Endothelial cell of umbilical vein (primary cell): ENCODE measurements at regions not wholly inside any gene's neighbourhood (a gene's known extent, or its start where the extent isn't known, plus 50 kb on each side); places are given as distances from the start of the nearest gene placed in this dataset.

Experiments
- BruUV-seq: library from RNA; stranded (reverse); fragments of 400-500 nt; replicated peaks from 2 replicates; lab custom pipeline; 2021; lab: Mats Ljungman, UMichigan
- CTCF ChIA-PET: fragments of 300-600, 350-600 bp; sonication (Branson Sonifier 250); formaldehyde crosslinking; loops from one replicate; lab custom pipeline; 2021; ENCODE audit warnings: antibody characterized with exemption, inconsistent platforms; lab: Charles Lee
- POLR2A ChIA-PET: fragments of 300-600, 350-600 bp; sonication (Branson Sonifier 250); formaldehyde crosslinking; loops from one replicate; lab custom pipeline; 2021; ENCODE audit warnings: antibody characterized with exemption, inconsistent platforms; lab: Charles Lee
- DNase-seq: peaks from one replicate; pipeline ENCODE4 v3.0.0-alpha.2; 2011; ENCODE audit warnings: low read depth, low spot score
- FAIRE-seq: peaks from 2 replicates; lab custom pipeline; 2011; peaks lifted over from hg19 to GRCh38; lab: Jason Lieb, UNC
- H2AFZ ChIP-seq: 2 replicates; pipeline ENCODE4 v1.6.0; 2012; ENCODE audit warnings: low read depth, low read length, control low read depth, inconsistent platforms
- H3K27ac ChIP-seq: 2 replicates; pipeline ENCODE4 v1.5.1; 2011; ENCODE audit warnings: low read depth, mild to moderate bottlenecking, control low read depth, low read length, moderate library complexity; ENCODE audit not compliant: insufficient read depth
- H3K27me3 ChIP-seq, 2 experiments: 2 replicates each; pipeline versions ENCODE4 v1.6.0 to v1.6.1; 2011; ENCODE audit warnings: low read length in 2 of 2, mixed read lengths in 1 of 2; ENCODE audit not compliant: control insufficient read depth in 2 of 2, insufficient read depth in 2 of 2
- H3K36me3 ChIP-seq, 2 experiments: 2 replicates in 1 of 2; 3 replicates in 1 of 2; pipeline ENCODE4 v1.5.1; 2011; ENCODE audit warnings: low read length in 2 of 2, mild to moderate bottlenecking in 1 of 2, moderate library complexity in 1 of 2; ENCODE audit not compliant: control insufficient read depth in 2 of 2, insufficient read depth in 2 of 2; ENCODE audit errors: extremely low read depth in 1 of 2
- H3K4me1 ChIP-seq: 3 replicates; pipeline ENCODE4 v1.5.1; 2011; ENCODE audit warnings: mild to moderate bottlenecking, low read length; ENCODE audit not compliant: control insufficient read depth, insufficient read depth; ENCODE audit errors: extremely low read depth
- H3K4me2 ChIP-seq: 2 replicates; pipeline ENCODE4 v1.6.1; 2011; ENCODE audit warnings: low read length, control low read depth, mixed read lengths; ENCODE audit not compliant: insufficient read depth
- H3K4me3 ChIP-seq, 3 experiments: fragments of 200-600 bp in 1 of 3; sonication (generic), shearing (Covaris generic) in 1 of 3; replicated peaks in 1 of 3; 2 replicates each; pipeline ENCODE4 v1.5.1; 2011 to 2016; ENCODE audit warnings: control low read depth in 3 of 3, low read length in 3 of 3, mild to moderate bottlenecking in 2 of 3, inconsistent platforms in 1 of 3, low read depth in 1 of 3, moderate library complexity in 1 of 3; ENCODE audit not compliant: insufficient read depth in 1 of 3
- H3K79me2 ChIP-seq: 2 replicates; pipeline ENCODE4 v1.6.0; 2012; ENCODE audit warnings: low read length, inconsistent platforms; ENCODE audit not compliant: control insufficient read depth, insufficient read depth
- H3K9ac ChIP-seq: replicated peaks from 2 replicates; pipeline ENCODE3; 2011; ENCODE audit warnings: low read length, control low read depth; ENCODE audit not compliant: insufficient read depth; ENCODE audit errors: extremely low read depth
- H3K9me1 ChIP-seq: replicated peaks from 3 replicates; pipeline ENCODE4 v1.6.0; 2011; ENCODE audit warnings: mild to moderate bottlenecking, low read length; ENCODE audit not compliant: control insufficient read depth, insufficient read depth; ENCODE audit errors: extremely low read depth
- H3K9me3 ChIP-seq: replicated peaks from 2 replicates; pipeline ENCODE4 v1.5.1; 2012; ENCODE audit warnings: low read length, inconsistent platforms; ENCODE audit not compliant: control insufficient read depth, insufficient read depth
- H4K20me1 ChIP-seq: replicated peaks from 2 replicates; pipeline ENCODE3; 2011; ENCODE audit warnings: mild to moderate bottlenecking, low read length; ENCODE audit not compliant: control insufficient read depth, insufficient read depth; ENCODE audit errors: extremely low read depth
- CTCF ChIP-seq, 2 donors: IDR thresholded peaks; 1 replicate in 1 of 2; 2 replicates in 1 of 2; pipeline ENCODE4 v1.5.1; 2011; ENCODE audit warnings: low read length in 2 of 2, mild to moderate bottlenecking in 2 of 2, moderate library complexity in 2 of 2, control low read depth in 1 of 2, inconsistent platforms in 1 of 2, low read depth in 1 of 2; ENCODE audit not compliant: insufficient read depth in 1 of 2; ENCODE audit errors: extremely low read depth in 1 of 2
- EZH2 ChIP-seq: IDR thresholded peaks from 2 replicates; pipeline ENCODE4 v1.6.1; 2012; ENCODE audit warnings: borderline replicate concordance, low read depth, mild to moderate bottlenecking, moderate library complexity, low read length, inconsistent platforms; ENCODE audit not compliant: severe bottlenecking
- FOS ChIP-seq: IDR thresholded peaks from 2 replicates; pipeline ENCODE4 v1.6.1; 2011; ENCODE audit warnings: mild to moderate bottlenecking, low read length, moderate library complexity, borderline replicate concordance; ENCODE audit not compliant: insufficient read depth
- GATA2 ChIP-seq: IDR thresholded peaks from 2 replicates; pipeline ENCODE4 v1.7.0; 2011; ENCODE audit warnings: low read depth, mild to moderate bottlenecking, moderate library complexity, mixed read lengths, low read length; ENCODE audit not compliant: insufficient read length, insufficient read depth
- JUN ChIP-seq: IDR thresholded peaks from 2 replicates; pipeline ENCODE4 v1.6.1; 2011; ENCODE audit warnings: borderline replicate concordance, low read depth; ENCODE audit not compliant: insufficient read length, insufficient read depth
- MAX ChIP-seq: IDR thresholded peaks from 2 replicates; pipeline ENCODE4 v1.6.1; 2011; ENCODE audit not compliant: insufficient read depth, insufficient read length
- MYC ChIP-seq: IDR thresholded peaks from one replicate; pipeline ENCODE4 v1.6.1; 2011; ENCODE audit warnings: mild to moderate bottlenecking, low read depth, low read length
- POLR2A ChIP-seq: IDR thresholded peaks from 2 replicates; pipeline ENCODE4 v1.6.1; 2012; ENCODE audit warnings: low read depth, mild to moderate bottlenecking, control low read depth, low read length
- POLR2AphosphoS5 ChIP-seq: IDR thresholded peaks from 2 replicates; pipeline ENCODE4 v1.6.1; 2012; ENCODE audit warnings: low read depth, mild to moderate bottlenecking, control low read depth, low read length, moderate library complexity; ENCODE audit not compliant: insufficient read depth
- dilution Hi-C: fragments of 300-500 bp; cut with MboI; formaldehyde crosslinking; loops from one replicate; pipeline ENCODE4 v1.15.0; 2019; ENCODE audit warnings: low sequenced_read_pairs; ENCODE audit not compliant: extremely low pct_ligation_motif_present
- intact Hi-C: fragments of 100-400 bp; cut with micrococcal nuclease; formaldehyde crosslinking; loops from one replicate; pipeline ENCODE4 v1.10.0; 2022

- no peaks in the 10 kb centered on the region for H3K4me1 ChIP-seq
- H3K27ac ChIP-seq: no peak overlapping the region
- H4K20me1 ChIP-seq: no peaks in the 10 kb centered on the region
- H3K27me3 ChIP-seq: no peaks in the 10 kb centered on the region
- no peaks in the 10 kb centered on the region for H3K9me1 ChIP-seq
- ChIA-PET POLR2A (no interaction called here), CTCF (no interaction called here)
- H3K4me3 ChIP-seq: no peak overlapping the region
- no peaks in the 10 kb centered on the region for H3K79me2 ChIP-seq
- H3K4me2 ChIP-seq: no peak overlapping the region
- TF ChIP-seq POLR2AphosphoS5 (no peak), EZH2 (no peak), CTCF (IDR thresholded peaks at IDR 0.05; ENCODE audit: extremely low read depth in 1 of 2, insufficient read depth in 1 of 2, low read depth in 1 of 2, low read length in 2 of 2) (no peak), MAX (no peak), JUN (no peak), FOS (no peak), POLR2A (no peak), MYC (no peak), GATA2 (no peak)
- no peak overlapping the region for H2AFZ ChIP-seq
- intact Hi-C loops: no loop called here
- FAIRE-seq (no peak), DNase-seq (no peak)
- H3K9me3 ChIP-seq: no peaks in the 10 kb centered on the region
- H3K36me3 ChIP-seq: no peaks in the 10 kb centered on the region
- BruUV-seq: no TSS peak
- dilution Hi-C loops: no loop called here
- no peak overlapping the region for H3K9ac ChIP-seq
Observed at GRCh38 chr10:45564303-45564959, 108.1 kb downstream of the ZFAND4 start.
